Tibial nerve (tissue), 4 donors: ENCODE measurements at regions not wholly inside any gene's neighbourhood (a gene's known extent, or its start where the extent isn't known, plus 50 kb on each side); places are given as distances from the start of the nearest gene placed in this dataset.

Experiments used
- DNase-seq, 2 donors: peaks; one replicate each; pipeline ENCODE4 v3.0.0-alpha.2; 2019; ENCODE audit warnings: low spot score in 2 of 2
- H3K27ac ChIP-seq, 4 donors: fragments of 200-600 bp; sonication (generic) in 3 of 4; one replicate each; pipeline ENCODE4 v1.5.1; 2017 to 2019; ENCODE audit warnings: mild to moderate bottlenecking in 1 of 4
- H3K27me3 ChIP-seq, 2 donors: fragments of 200-600 bp; sonication (generic) in 1 of 2; one replicate each; pipeline versions ENCODE4 v1.5.1 to v1.6.0; 2017 to 2019
- H3K36me3 ChIP-seq, 3 donors: fragments of 200-600 bp; sonication (generic); one replicate each; pipeline ENCODE4 v1.5.1; 2018 to 2019
- H3K4me1 ChIP-seq, 4 donors: fragments of 200-600 bp; sonication (generic) in 3 of 4; one replicate each; pipeline ENCODE4 v1.5.1; 2017 to 2019
- H3K4me3 ChIP-seq, 4 donors: fragments of 200-600 bp; sonication (generic) in 3 of 4; one replicate each; pipeline ENCODE4 v1.5.1; 2017 to 2019; ENCODE audit warnings: mild to moderate bottlenecking in 1 of 4, moderate library complexity in 1 of 4
- H3K9me3 ChIP-seq, 4 donors: fragments of 200-600 bp; sonication (generic) in 3 of 4; one replicate each; pipeline ENCODE4 v1.5.1; 2017 to 2019
- CTCF ChIP-seq, 5 experiments: fragments of 200-600 bp in 3 of 5; fragments of 450-650 bp in 2 of 5; sonication (generic) in 3 of 5; IDR thresholded peaks; one replicate each; pipeline ENCODE4 v1.5.1; 2016 to 2019; ENCODE audit warnings: antibody characterized with exemption in 5 of 5, mild to moderate bottlenecking in 3 of 5, moderate library complexity in 2 of 5
- EP300 ChIP-seq, 2 donors: sonication (generic); formaldehyde crosslinking; IDR thresholded peaks; one replicate each; pipeline ENCODE4 v1.6.1; 2017; ENCODE audit warnings: antibody characterized with exemption in 2 of 2, mild to moderate bottlenecking in 1 of 2
- POLR2A ChIP-seq, 2 donors: fragments of 450-650 bp; IDR thresholded peaks; one replicate each; pipeline ENCODE4 v1.6.1; 2017; ENCODE audit warnings: antibody characterized with exemption in 2 of 2, mild to moderate bottlenecking in 2 of 2, moderate library complexity in 2 of 2
- WGBS, 2 donors: methylation state at CpG; one replicate each; pipeline ENCODE4 v1.1.5; 2018; 5-methylcytosine and 5-hydroxymethylcytosine counted together

GRCh38 chr1:47571952-47572351 is 134.1 kb downstream of the FOXD2 start:
- no peaks in the 10 kb centered on the region for H3K36me3 ChIP-seq
- H3K27ac ChIP-seq = no peak overlapping the region
- H3K4me1 ChIP-seq = peaks cover 0 to 29% (median 10%) of the 10 kb centered on the region in 4 donors
- TF ChIP-seq EP300 (IDR thresholded peaks at IDR 0.05) = no peak
- TF ChIP-seq CTCF (IDR thresholded peaks at IDR 0.05) = no peak
- no peak for TF ChIP-seq POLR2A (IDR thresholded peaks at IDR 0.05)
- no peak overlapping the region for H3K4me3 ChIP-seq
- no peaks in the 10 kb centered on the region for H3K27me3 ChIP-seq
- WGBS, 2 donors = 97 to 98% methylated on average over 2 of the region's 2 CpGs
- no peak for DNase-seq
- H3K9me3 ChIP-seq = no peaks in the 10 kb centered on the region

- no peak for DNase-seq
- Histone ChIP-seq H3K4me3 (no peak overlapping the region), H3K4me1 (peaks cover 0 to 38% (median 15%) of the 10 kb centered on the region in 4 donors), H3K27ac (no peak overlapping the region), H3K36me3 (no peaks in the 10 kb centered on the region), H3K27me3 (no peaks in the 10 kb centered on the region), H3K9me3 (no peaks in the 10 kb centered on the region)
- TF ChIP-seq EP300 (IDR thresholded peaks at IDR 0.05) (no peak), CTCF (IDR thresholded peaks at IDR 0.05) (no peak), POLR2A (IDR thresholded peaks at IDR 0.05) (no peak)
- whole genome bisulfite sequencing, 2 donors = 71 to 80% methylated on average over 5 to 13 of the region's 13 CpGs
Measured at GRCh38 chr1:47572731-47573430, 135.0 kb downstream of the FOXD2 start.

- Histone ChIP-seq H3K36me3 (no peaks in the 10 kb centered on the region), H3K4me1 (peaks cover 0 to 42% (median 14%) of the 10 kb centered on the region in 4 donors), H3K27me3 (no peaks in the 10 kb centered on the region), H3K9me3 (no peaks in the 10 kb centered on the region), H3K27ac (no peak overlapping the region), H3K4me3 (no peak overlapping the region)
- 86 to 89% methylated on average over 15 of the region's 15 CpGs for WGBS, 2 donors
- DNase-seq = no peak
- TF ChIP-seq CTCF (IDR thresholded peaks at IDR 0.05) = no peak
- TF ChIP-seq EP300 (IDR thresholded peaks at IDR 0.05) = no peak
- no peak for TF ChIP-seq POLR2A (IDR thresholded peaks at IDR 0.05)
Measured at GRCh38 chr1:47574451-47575165, 136.8 kb downstream of the FOXD2 start.

- no peaks in the 10 kb centered on the region for H3K9me3 ChIP-seq
- no peaks in the 10 kb centered on the region for H3K27me3 ChIP-seq
- H3K27ac ChIP-seq = no peak overlapping the region
- H3K4me1 ChIP-seq = peaks cover 0 to 28% (median 13%) of the 10 kb centered on the region in 4 donors
- no peak for TF ChIP-seq CTCF (IDR thresholded peaks at IDR 0.05)
- TF ChIP-seq POLR2A (IDR thresholded peaks at IDR 0.05) = no peak
- TF ChIP-seq EP300 (IDR thresholded peaks at IDR 0.05) = no peak
- 86 to 89% methylated on average over 5 to 10 of the region's 10 CpGs for WGBS, 2 donors
- no peak for DNase-seq
- H3K36me3 ChIP-seq = no peaks in the 10 kb centered on the region
- H3K4me3 ChIP-seq = no peak overlapping the region
Measured at GRCh38 chr1:47575855-47576757, 138.3 kb downstream of the FOXD2 start.
